ENCODE measurements at regions not wholly inside any gene's neighbourhood (a gene's known extent, or its start where the extent isn't known, plus 50 kb on each side); places are given as distances from the start of the nearest gene placed in this dataset.

- TF ChIP-seq CTCF (IDR thresholded peaks at IDR 0.05; ENCODE audit: low read depth, low read length, poor library complexity, severe bottlenecking) (no peak), EZH2phosphoT487 (IDR thresholded peaks at IDR 0.05; ENCODE audit: borderline replicate concordance, low read length) (no peak)
Measured at GRCh38 chr5:30572279-30572678, 621.2 kb upstream of the CDH6 start.
